Coronary artery (tissue), 2 donors: ENCODE measurements at regions not wholly inside any gene's neighbourhood (a gene's known extent, or its start where the extent isn't known, plus 50 kb on each side); places are given as distances from the start of the nearest gene placed in this dataset.

Experiments
- DNase-seq: peaks from one replicate; pipeline ENCODE4 v3.0.0-alpha.2; 2017; ENCODE audit warnings: low spot score
- H3K27ac ChIP-seq, 2 donors: fragments of 200-600 bp; sonication (generic); one replicate each; pipeline ENCODE4 v1.5.1; 2016 to 2019
- H3K4me3 ChIP-seq: fragments of 200-600 bp; sonication (generic); 2 replicates; pipeline ENCODE4 v1.5.1; 2016; ENCODE audit warnings: mild to moderate bottlenecking, moderate library complexity
- TF ChIP-seq, protein P1 (sequence below): fragments of 200-600 bp; sonication (generic); IDR thresholded peaks from one replicate; pipeline ENCODE4 v1.5.1; 2019; ENCODE audit warnings: antibody characterized with exemption

DNA sequence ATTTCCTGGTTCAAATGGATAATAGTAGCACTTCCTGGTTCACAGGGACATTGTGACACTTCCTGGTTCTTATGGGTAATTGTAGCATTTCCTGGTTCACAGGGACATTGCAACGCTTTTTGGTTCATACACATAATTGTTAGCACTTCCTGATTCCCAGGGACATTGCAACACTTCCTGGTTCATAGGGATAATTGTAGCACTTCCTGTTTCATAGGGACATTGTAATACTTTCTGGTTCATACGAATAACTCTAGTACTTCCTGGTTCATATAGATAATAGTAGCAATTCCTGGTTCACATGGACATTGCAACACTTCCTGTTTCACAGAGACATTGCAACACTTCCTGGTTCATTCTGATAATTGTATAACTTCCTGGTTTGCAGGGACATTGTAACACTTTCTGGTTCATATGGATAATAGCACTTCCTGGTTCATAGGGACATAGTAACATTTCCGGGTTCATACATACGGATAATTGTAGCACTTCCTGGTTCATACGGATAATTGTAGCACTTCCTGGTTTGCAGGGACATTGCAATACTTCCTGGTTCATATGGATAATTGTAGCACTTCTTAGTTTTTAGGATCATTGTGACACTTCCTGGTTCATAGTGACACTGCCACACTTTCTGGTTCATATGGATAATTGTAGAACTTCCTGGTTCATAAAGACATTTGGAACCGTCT, 61.6 kb upstream of the CD99 start:
- Histone ChIP-seq H3K4me3 (no peak overlapping the region), H3K27ac (peak overlapping the region in 1 of 2 donors; percentile 15)
- no peak for DNase-seq
- TF ChIP-seq, protein P1, sequence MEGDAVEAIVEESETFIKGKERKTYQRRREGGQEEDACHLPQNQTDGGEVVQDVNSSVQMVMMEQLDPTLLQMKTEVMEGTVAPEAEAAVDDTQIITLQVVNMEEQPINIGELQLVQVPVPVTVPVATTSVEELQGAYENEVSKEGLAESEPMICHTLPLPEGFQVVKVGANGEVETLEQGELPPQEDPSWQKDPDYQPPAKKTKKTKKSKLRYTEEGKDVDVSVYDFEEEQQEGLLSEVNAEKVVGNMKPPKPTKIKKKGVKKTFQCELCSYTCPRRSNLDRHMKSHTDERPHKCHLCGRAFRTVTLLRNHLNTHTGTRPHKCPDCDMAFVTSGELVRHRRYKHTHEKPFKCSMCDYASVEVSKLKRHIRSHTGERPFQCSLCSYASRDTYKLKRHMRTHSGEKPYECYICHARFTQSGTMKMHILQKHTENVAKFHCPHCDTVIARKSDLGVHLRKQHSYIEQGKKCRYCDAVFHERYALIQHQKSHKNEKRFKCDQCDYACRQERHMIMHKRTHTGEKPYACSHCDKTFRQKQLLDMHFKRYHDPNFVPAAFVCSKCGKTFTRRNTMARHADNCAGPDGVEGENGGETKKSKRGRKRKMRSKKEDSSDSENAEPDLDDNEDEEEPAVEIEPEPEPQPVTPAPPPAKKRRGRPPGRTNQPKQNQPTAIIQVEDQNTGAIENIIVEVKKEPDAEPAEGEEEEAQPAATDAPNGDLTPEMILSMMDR: no peak

DNA sequence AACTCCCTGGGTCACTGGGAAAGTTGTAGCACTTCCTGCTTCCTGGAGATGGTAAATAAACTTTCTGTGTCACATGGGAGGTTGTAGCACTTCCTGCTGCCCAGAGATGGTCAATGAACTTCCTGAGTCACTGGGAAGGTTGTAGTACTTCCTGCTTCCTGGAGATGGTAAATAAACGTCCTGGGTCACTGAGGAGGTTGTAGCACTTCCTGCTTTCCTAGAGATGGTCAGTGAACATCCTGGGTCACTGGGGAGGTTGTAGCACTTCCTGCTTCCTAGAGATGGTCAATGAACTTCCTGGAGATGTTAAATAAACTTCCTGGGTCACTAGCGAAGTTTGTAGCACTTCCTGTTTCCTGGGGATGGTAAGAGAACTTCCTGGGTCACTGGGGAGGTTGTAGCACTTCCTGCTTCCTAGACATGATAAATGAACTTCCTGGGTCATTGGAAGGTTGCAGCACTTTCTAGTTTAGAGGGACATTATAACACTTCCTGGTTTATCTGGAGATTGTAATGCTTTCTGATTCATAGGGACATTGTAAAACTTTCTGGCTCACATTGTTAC, 62.3 kb upstream of the CD99 start:
- no peak for DNase-seq
- TF ChIP-seq, protein P1: no peak
- Histone ChIP-seq H3K27ac (no peak overlapping the region), H3K4me3 (no peak overlapping the region)

DNA sequence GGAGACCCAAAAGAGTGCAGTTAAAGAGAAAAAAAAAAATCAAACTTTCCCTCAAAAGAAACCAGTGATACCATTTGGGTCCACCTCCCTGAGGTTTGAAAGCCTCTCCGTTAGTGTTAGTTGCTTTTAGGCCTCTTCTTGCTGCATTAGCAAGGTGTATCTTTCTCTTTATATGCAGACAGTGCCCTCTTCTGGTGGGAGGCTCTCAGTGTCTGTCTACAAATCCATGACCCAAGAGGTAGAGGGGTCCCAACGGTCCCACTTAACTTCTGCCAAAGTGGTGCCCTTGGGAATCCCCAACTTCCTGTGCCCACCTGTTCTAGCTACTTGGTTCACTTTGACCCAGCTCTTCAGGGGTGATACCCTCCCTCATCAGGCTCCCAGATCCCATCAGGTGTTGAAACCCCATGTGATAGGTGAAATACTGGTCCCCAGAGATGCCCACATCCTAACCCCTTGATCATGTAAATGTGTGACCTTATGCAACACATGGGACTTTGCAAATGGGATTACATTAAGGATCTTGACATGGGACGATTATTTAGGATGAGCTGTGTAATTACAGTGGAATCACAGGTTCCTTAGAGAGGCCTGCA, 63.7 kb upstream of the CD99 start:
- Histone ChIP-seq H3K4me3 (no peak overlapping the region), H3K27ac (no peak overlapping the region)
- TF ChIP-seq, protein P1: no peak
- no peak for DNase-seq

DNA sequence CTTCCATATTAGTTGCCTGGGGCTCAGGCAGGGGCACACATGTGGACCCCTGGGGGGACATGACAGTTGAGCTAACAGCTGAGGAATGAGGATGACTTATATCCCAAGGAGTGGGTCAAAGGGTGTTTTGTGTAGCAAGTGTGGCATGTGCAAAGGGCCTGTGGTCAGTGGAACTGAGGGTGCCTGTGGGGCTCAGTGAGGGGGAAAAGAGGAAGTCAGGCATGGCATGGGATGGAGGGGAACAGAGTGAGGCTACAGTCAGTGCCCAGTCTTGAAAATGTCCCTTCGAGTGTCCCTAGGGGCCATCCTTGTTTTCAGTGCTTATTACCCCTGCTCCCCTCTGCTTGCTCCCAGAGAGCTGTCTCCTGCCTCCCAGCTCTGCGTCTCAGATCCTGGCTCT, 64.3 kb upstream of the CD99 start:
- TF ChIP-seq, protein P1: no peak
- Histone ChIP-seq H3K27ac (no peak overlapping the region), H3K4me3 (no peak overlapping the region)
- no peak for DNase-seq

DNA sequence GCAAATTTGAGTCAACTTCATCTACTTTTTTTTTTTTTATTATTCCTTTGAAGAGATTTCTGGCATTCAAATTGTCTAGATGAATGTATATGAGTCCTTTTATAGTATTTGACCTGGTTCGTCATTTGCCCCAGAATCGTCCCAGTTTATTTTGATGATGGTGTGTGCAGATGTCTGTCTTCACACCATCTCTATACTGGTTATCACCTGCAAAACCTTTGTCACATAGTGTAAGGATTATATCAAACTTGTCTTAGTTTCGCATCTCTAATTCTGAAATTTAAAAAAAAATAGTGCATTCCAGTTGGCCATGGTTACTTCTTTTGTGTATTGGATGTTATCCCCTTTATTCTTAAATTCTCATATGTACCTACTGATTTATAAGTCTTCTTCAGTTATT, 70.5 kb upstream of the CD99 start:
- no peak for DNase-seq
- TF ChIP-seq, protein P1: no peak
- no peak overlapping the region for H3K4me3 ChIP-seq
- H3K27ac ChIP-seq: no peak overlapping the region

DNA sequence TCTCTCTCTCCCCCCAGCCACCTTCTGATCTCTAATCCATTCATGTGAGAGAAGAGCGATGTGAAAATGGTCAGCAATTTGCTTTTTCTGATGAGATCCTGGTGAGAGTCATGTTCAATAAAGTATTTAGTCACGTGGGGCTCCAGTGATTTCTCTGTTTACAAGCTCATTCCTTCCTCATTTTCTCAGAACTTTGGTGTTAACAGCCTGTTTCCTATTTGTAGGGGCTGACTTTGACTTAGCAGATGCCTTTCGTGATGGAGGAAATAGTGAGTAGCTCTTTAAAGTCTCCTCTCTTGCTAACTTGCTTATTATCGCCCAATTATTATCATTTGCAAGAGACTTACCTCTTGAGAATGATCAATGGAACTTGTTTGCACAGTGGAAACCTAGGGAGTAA, 72.6 kb upstream of the CD99 start:
- H3K4me3 ChIP-seq: no peak overlapping the region
- no peak for DNase-seq
- no peak overlapping the region for H3K27ac ChIP-seq
- TF ChIP-seq, protein P1: no peak

DNA sequence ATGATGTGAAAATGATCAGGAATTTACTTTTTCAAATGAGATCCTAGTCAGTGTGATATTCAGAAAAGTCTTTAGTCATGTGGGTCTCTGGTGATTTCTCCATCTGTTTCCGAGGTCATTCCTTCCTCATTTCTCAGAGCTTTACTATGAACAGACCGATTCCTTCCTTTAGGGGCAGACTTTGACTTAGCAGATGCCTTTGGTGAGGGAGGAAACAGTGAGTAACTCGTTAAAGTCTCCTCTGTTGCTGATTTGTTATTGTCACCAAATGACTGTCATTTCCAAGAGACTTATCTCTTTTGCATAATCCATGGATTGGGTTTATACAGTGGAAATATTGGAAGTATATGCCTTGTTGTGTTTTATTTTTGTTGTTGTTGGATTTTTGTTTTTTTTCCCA, 76.2 kb upstream of the CD99 start:
- TF ChIP-seq, protein P1: peak; percentile 33
- peak overlapping the region in 1 of 2 donors; percentile 72 for H3K27ac ChIP-seq

More for the DNA sequence above, 76.2 kb upstream of the CD99 start:
- no peak overlapping the region for H3K4me3 ChIP-seq
- DNase-seq: no peak
